PFSK-1 (cell line): ENCODE measurements at regions not wholly inside any gene's neighbourhood (a gene's known extent, or its start where the extent isn't known, plus 50 kb on each side); places are given as distances from the start of the nearest gene placed in this dataset.

Source experiments
- FOXP2 ChIP-seq: optimal IDR thresholded peaks from 2 replicates; pipeline ENCODE3; 2011; ENCODE audit warnings: borderline replicate concordance, control low read depth, inconsistent platforms; ENCODE audit not compliant: insufficient read depth; ENCODE audit errors: extremely low read length, extremely low read depth
- POLR2AphosphoS5 ChIP-seq: IDR thresholded peaks from 2 replicates; pipeline ENCODE4 v1.6.1; 2012; ENCODE audit warnings: low read depth, mild to moderate bottlenecking, control low read depth, low read length, moderate library complexity
- SIN3A ChIP-seq: IDR thresholded peaks from 2 replicates; pipeline ENCODE4 v1.6.1; 2012; ENCODE audit warnings: mild to moderate bottlenecking, low read length, moderate library complexity, borderline replicate concordance; ENCODE audit not compliant: insufficient read depth
- TAF1 ChIP-seq: IDR thresholded peaks from 2 replicates; pipeline ENCODE4 v1.6.1; 2012; ENCODE audit warnings: low read length, control low read depth, borderline replicate concordance; ENCODE audit not compliant: insufficient read depth
- TF ChIP-seq, protein P1 (sequence below), 2 experiments: IDR thresholded peaks; 2 replicates each; pipeline versions ENCODE4 v1.6.1 to v1.8.0; 2011 to 2012; ENCODE audit warnings: low read depth in 2 of 2, low read length in 2 of 2, control low read depth in 1 of 2, inconsistent platforms in 1 of 2, mild to moderate bottlenecking in 1 of 2, moderate library complexity in 1 of 2; ENCODE audit not compliant: insufficient read depth in 1 of 2

DNA sequence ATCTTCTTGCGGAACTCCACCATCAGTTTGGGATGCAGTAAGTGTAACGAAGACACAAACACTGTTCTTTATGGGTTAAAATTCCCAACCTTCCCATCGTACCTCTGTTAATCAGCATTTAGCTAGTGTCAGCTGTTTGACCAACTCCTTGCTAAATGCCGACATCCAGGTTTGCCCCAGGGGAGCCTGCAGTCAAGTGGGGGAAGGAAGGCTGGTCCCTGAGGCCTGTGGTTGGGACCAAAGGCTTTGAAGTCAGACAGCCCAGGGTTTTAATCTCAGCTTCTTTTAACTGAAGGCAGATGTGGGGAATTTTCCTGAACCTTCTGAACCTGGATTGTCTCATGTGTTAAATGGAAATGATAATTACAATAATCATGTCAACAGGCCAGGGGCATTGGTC lies 443.7 kb downstream of the GLRX3 start:
- TF ChIP-seq FOXP2 (no peak), TAF1 (no peak), SIN3A (no peak), POLR2AphosphoS5 (no peak)
- TF ChIP-seq, protein P1, sequence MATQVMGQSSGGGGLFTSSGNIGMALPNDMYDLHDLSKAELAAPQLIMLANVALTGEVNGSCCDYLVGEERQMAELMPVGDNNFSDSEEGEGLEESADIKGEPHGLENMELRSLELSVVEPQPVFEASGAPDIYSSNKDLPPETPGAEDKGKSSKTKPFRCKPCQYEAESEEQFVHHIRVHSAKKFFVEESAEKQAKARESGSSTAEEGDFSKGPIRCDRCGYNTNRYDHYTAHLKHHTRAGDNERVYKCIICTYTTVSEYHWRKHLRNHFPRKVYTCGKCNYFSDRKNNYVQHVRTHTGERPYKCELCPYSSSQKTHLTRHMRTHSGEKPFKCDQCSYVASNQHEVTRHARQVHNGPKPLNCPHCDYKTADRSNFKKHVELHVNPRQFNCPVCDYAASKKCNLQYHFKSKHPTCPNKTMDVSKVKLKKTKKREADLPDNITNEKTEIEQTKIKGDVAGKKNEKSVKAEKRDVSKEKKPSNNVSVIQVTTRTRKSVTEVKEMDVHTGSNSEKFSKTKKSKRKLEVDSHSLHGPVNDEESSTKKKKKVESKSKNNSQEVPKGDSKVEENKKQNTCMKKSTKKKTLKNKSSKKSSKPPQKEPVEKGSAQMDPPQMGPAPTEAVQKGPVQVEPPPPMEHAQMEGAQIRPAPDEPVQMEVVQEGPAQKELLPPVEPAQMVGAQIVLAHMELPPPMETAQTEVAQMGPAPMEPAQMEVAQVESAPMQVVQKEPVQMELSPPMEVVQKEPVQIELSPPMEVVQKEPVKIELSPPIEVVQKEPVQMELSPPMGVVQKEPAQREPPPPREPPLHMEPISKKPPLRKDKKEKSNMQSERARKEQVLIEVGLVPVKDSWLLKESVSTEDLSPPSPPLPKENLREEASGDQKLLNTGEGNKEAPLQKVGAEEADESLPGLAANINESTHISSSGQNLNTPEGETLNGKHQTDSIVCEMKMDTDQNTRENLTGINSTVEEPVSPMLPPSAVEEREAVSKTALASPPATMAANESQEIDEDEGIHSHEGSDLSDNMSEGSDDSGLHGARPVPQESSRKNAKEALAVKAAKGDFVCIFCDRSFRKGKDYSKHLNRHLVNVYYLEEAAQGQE (IDR thresholded peaks at IDR 0.05; ENCODE audit: insufficient read depth in 1 of 2, low read depth in 2 of 2, low read length in 2 of 2): no peak

DNA sequence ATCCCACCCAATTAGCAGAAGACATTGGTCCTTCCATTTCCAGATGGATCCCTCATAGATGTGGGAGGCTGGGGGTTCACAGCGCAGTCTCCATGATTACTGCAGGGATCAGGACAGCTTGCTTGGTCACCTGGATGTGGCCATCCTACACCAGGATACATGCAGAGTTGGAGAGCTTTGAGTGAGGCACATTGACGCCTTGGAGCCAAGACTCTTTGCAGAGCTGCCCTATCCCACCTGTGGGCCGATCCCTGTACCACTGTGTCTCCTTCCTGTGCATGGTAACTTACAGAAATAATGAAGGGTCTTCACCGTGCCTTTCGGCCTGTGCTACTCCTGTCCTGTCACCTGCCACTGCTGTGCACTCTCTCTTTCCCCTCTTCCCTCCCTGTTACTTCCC lies 444.8 kb downstream of the GLRX3 start:
- TF ChIP-seq FOXP2 (no peak), POLR2AphosphoS5 (no peak), SIN3A (no peak), TAF1 (no peak)
- TF ChIP-seq, protein P1 (IDR thresholded peaks at IDR 0.05; ENCODE audit: insufficient read depth in 1 of 2, low read depth in 2 of 2, low read length in 2 of 2): no peak

DNA sequence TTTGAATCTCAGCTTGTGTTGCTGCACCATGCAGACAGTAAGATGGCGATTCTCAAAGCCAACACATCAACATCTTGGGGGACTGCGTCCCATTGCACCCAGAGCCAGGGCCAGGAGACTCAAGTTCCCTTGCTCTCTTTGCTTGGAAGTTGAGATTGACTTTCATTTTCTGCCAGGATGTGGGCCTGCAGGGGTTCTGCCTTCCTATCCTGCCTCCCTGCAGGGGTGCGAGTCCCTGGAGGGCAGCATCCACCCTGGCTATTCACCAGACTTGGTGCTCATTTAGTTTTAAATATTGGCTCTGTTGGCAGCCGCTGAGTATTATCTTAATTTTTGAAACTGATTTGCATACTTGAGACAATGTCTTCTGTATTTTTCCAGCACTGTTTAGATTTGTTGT lies 451.5 kb downstream of the GLRX3 start:
- TF ChIP-seq TAF1 (no peak), POLR2AphosphoS5 (no peak), FOXP2 (no peak), SIN3A (no peak)
- TF ChIP-seq, protein P1 (IDR thresholded peaks at IDR 0.05; ENCODE audit: insufficient read depth in 1 of 2, low read depth in 2 of 2, low read length in 2 of 2): no peak

- TF ChIP-seq FOXP2: no peak
- TF ChIP-seq, protein P1 (IDR thresholded peaks at IDR 0.05; ENCODE audit: insufficient read depth in 1 of 2, low read depth in 2 of 2, low read length in 2 of 2): no peak
- TF ChIP-seq SIN3A: no peak
These were observed 469.8 kb downstream of the GLRX3 start for GRCh38 chr10:130606001-130606405.

- TF ChIP-seq SIN3A (no peak), TAF1 (no peak), FOXP2 (no peak), POLR2AphosphoS5 (no peak)
- TF ChIP-seq, protein P1 (IDR thresholded peaks at IDR 0.05; ENCODE audit: insufficient read depth in 1 of 2, low read depth in 2 of 2, low read length in 2 of 2): no peak
These were observed 471.2 kb downstream of the GLRX3 start for GRCh38 chr10:130607366-130607765.
